Brain microvascular endothelial cell (primary cell): ENCODE measurements at regions not wholly inside any gene's neighbourhood (a gene's known extent, or its start where the extent isn't known, plus 50 kb on each side); places are given as distances from the start of the nearest gene placed in this dataset.
A peak's percentile ranks its signal among the peaks of the same experiment; 100 is the strongest.
"Not testable (repeated sequence)": the region's sequence is repeated elsewhere in the genome, so short reads cannot be mapped to it uniquely, and the experiment has no call there.

Experiments
- DNase-seq: peaks from one replicate; pipeline ENCODE4 v3.0.0-alpha.2; 2020
- H3K27ac ChIP-seq: fragments of 250-450 bp; sonication (Bioruptor Pico); 2 replicates; pipeline ENCODE4 v1.5.1; 2020; ENCODE audit warnings: mild to moderate bottlenecking, moderate library complexity
- H3K27me3 ChIP-seq: fragments of 250-450 bp; sonication (Bioruptor Pico); replicated peaks from 2 replicates; pipeline ENCODE4 v1.5.1; 2020; ENCODE audit warnings: mild to moderate bottlenecking
- H3K36me3 ChIP-seq: fragments of 250-450 bp; sonication (Bioruptor Pico); replicated peaks from 2 replicates; pipeline ENCODE4 v1.5.1; 2020; ENCODE audit warnings: mild to moderate bottlenecking
- H3K4me3 ChIP-seq: 2 replicates; pipeline ENCODE4 v1.5.1; 2011; ENCODE audit warnings: low read depth, mild to moderate bottlenecking, control low read depth, low read length, moderate library complexity
- in situ Hi-C: cut with HindIII; loops from 2 replicates; pipeline ENCODE4 v1.10.0; 2017; ENCODE audit warnings: low sequenced_read_pairs, low pct_ligation_motif_present
- TF ChIP-seq, protein P1 (sequence below): IDR thresholded peaks from 2 replicates; pipeline ENCODE4 v1.5.1; 2011; ENCODE audit warnings: low read depth, mild to moderate bottlenecking, moderate library complexity, low read length, control low read depth, inconsistent platforms; ENCODE audit errors: missing control alignments

DNA sequence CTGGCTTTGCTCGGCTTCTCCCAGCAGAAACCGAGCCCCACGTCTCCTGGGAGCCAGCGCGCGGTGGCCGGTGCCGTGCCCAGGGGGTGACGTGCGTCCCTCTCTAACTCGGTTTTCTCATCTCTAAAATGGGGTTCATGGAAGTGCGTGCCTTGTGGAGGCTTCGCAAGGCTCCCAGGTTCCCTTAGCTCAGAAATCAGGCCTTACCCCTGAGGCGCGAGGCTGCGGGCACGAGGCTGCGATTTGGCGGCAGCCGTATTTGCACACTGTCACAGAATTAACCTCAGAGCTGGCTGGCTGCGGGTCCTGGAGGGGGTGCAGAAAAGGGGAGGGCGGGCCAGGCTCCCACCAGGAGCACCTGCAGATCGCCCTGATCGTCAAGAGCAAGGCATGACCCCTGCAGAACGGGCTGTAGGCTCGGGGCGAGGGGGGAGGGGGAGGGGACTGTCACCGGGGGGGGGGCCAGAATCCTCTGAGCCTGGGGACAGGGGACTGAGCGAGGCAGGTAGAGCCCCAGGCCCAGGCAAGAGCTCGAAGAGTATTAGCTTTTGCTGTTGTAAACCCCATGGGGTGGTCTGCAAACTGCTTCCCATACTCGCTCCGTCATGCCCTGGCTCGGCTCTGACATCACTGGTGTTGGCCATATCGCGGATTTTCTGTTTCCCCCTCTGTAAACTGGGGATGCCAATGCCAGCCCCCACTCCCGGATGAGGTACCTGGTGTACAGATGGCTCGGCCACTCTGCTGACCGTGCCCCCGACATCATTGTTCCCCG is 62.2 kb downstream of the CCNE1 start:
- H3K27me3 ChIP-seq = peaks cover 6% of the 10 kb centered on the region
- no peak overlapping the region for H3K4me3 ChIP-seq
- TF ChIP-seq, protein P1, sequence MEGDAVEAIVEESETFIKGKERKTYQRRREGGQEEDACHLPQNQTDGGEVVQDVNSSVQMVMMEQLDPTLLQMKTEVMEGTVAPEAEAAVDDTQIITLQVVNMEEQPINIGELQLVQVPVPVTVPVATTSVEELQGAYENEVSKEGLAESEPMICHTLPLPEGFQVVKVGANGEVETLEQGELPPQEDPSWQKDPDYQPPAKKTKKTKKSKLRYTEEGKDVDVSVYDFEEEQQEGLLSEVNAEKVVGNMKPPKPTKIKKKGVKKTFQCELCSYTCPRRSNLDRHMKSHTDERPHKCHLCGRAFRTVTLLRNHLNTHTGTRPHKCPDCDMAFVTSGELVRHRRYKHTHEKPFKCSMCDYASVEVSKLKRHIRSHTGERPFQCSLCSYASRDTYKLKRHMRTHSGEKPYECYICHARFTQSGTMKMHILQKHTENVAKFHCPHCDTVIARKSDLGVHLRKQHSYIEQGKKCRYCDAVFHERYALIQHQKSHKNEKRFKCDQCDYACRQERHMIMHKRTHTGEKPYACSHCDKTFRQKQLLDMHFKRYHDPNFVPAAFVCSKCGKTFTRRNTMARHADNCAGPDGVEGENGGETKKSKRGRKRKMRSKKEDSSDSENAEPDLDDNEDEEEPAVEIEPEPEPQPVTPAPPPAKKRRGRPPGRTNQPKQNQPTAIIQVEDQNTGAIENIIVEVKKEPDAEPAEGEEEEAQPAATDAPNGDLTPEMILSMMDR = no peak
- H3K36me3 ChIP-seq = no peaks in the 10 kb centered on the region
- H3K27ac ChIP-seq = no peak overlapping the region
- in situ Hi-C loops = no loop called here
- DNase-seq = no peak

DNA sequence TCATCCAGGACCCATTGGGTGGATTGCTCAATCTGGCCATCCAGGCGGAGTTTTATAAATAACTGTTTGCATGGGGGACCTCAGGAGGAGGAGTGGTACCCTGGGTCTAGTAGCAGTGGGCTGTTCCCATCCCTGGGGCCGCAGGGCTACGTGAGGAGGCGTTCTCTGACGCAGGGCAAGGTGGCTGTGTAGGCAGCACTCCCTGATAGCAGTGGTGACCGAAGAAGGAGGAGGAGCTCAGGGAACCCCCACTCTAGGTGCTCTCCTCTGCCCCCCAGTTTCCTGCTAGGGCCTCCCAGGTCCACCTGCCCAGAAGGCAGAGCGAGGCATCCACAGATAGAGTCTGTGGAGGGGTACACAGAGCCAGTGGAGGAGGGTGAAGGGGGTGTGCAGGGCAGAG is 64.1 kb downstream of the CCNE1 start:
- no peak for DNase-seq
- Histone ChIP-seq H3K27me3 (peaks cover 6% of the 10 kb centered on the region), H3K36me3 (no peaks in the 10 kb centered on the region), H3K4me3 (no peak overlapping the region), H3K27ac (no peak overlapping the region)
- in situ Hi-C loops = no loop called here
- TF ChIP-seq, protein P1 = no peak

DNA sequence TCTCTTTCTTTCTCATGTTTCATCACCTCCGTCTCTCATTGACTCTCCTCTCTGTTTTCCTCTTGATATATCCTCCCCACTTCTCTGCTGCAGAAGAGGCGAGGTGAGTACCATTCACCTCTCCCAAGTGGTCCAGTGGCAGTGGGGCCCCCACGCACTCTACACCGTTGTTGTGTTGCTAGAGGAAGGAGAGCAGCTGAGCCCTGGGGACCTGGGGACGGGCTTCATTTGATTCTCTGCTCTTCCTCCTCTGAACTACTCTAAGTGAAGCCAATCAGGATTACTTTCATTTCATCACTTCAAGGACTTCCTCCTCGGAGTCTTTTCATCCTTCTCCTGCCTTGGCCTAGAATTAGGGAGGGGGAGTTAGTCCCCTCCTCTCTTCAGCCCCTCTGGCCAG is 64.6 kb downstream of the CCNE1 start:
- in situ Hi-C loops = no loop called here
- TF ChIP-seq, protein P1 = no peak
- Histone ChIP-seq H3K36me3 (no peaks in the 10 kb centered on the region), H3K27me3 (peaks cover 6% of the 10 kb centered on the region), H3K27ac (no peak overlapping the region), H3K4me3 (no peak overlapping the region)
- DNase-seq = no peak

DNA sequence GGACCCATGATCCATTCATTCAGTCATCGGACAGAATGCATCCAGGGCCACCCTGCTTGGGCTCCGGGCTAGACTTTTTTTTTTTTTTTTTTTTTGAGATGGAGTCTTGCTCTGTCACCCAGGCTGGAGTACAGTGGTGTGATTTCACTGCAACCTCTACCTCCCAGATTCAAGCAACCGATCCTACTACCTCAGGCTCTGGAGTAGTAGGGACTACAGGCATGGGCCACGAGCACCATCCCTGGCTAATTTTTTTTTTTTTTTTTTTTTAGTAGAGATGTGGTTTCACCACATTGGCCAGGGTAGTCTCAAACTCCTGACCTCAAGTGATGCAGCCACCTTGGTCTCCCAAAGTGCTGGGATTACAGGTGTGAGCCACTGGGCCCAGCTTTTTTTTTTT is 65.1 kb downstream of the CCNE1 start:
- H3K36me3 ChIP-seq, H3K27me3 ChIP-seq, in situ Hi-C loops, H3K4me3 ChIP-seq, H3K27ac ChIP-seq, DNase-seq: not testable (repeated sequence)

DNA sequence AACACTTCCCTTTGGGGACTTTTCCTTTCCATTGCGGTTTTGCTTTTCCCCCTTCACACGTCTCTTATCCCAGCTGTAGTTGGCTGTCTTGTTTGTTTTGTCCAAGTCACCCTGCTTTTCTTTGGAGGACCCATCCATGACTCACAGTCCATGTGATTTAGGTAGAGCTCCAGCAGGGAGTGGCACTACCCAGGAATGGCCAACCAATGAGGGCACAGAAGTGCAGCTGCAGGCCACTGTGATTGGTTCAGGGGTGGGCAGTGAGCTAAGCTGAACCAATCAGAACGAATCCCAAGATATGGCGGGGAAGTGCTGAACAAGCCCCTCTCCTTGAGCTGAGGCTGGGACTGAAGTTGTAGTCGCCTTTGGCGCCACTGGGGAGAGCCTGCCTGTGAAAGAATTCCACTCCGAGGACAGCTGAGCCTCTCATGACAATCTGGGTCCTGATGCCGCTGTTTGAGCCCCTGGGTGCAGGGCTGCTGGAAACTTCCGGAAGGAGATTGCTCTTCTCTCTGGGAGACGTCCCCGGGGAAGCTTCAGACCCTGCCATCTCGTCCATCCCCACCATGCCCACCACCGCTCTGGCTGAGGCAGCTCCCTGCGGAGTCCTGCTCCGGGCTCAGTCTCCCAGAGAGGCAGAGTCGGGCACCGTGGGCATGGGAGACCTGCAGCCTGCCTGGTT is 62.9 kb upstream of the URI1 start:
- H3K27me3 ChIP-seq = peaks cover 3% of the 10 kb centered on the region
- TF ChIP-seq, protein P1 = no peak
- no peak overlapping the region for H3K27ac ChIP-seq
- no peaks in the 10 kb centered on the region for H3K36me3 ChIP-seq
- in situ Hi-C loops = no loop called here
- H3K4me3 ChIP-seq = no peak overlapping the region
- peak; percentile 32 for DNase-seq

DNA sequence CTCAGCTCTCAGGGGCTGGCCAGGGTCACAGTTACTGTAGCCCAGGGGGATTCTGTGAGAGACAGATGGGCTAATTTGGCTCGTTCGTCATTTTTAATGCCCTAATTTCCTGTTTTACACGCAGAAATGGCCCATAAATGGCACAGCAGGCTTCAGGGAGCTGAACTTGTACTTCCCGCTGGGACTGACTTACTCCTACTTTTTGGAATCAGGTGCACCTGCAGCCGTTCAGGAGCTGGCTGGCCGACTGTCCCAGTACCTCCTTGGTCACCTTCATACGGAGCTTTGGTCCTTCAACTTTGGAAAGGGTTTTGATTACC is 62.4 kb upstream of the URI1 start:
- in situ Hi-C loops = no loop called here
- no peak for DNase-seq
- H3K27me3 ChIP-seq = no peaks in the 10 kb centered on the region
- no peaks in the 10 kb centered on the region for H3K36me3 ChIP-seq
- TF ChIP-seq, protein P1 = no peak
- no peak overlapping the region for H3K27ac ChIP-seq
- H3K4me3 ChIP-seq = no peak overlapping the region
